Smooth muscle cell (in vitro differentiated cells): ENCODE measurements at regions not wholly inside any gene's neighbourhood (a gene's known extent, or its start where the extent isn't known, plus 50 kb on each side); places are given as distances from the start of the nearest gene placed in this dataset.

Experiments used
- DNase-seq: peaks from one replicate; lab custom pipeline; 2025; ENCODE audit not compliant: unreplicated experiment; lab: John Stamatoyannopoulos, UW
- H2AFZ ChIP-seq: fragments of 200-600 bp; sonication (generic); 2 replicates; pipeline ENCODE4 v1.6.0; 2016; ENCODE audit warnings: antibody characterized with exemption, low read depth, mild to moderate bottlenecking
- H3F3A ChIP-seq: fragments of 200-600 bp; sonication (generic); 2 replicates; pipeline ENCODE4 v1.6.0; 2017; ENCODE audit warnings: antibody characterized with exemption, low read depth
- H3K27ac ChIP-seq: fragments of 200-600 bp; sonication (generic); 2 replicates; pipeline ENCODE4 v1.5.1; 2016; ENCODE audit warnings: low read depth, mild to moderate bottlenecking
- H3K27me3 ChIP-seq: fragments of 200-600 bp; sonication (generic); 2 replicates; pipeline ENCODE4 v1.6.1; 2016; ENCODE audit warnings: low read depth, mild to moderate bottlenecking
- H3K36me3 ChIP-seq: fragments of 200-600 bp; sonication (generic); 2 replicates; pipeline ENCODE4 v1.5.1; 2016; ENCODE audit warnings: low read depth
- H3K4me1 ChIP-seq: fragments of 200-600 bp; sonication (generic); 2 replicates; pipeline ENCODE4 v1.5.1; 2016; ENCODE audit warnings: low read depth
- H3K4me2 ChIP-seq: fragments of 200-600 bp; sonication (generic); 2 replicates; pipeline ENCODE4 v1.6.0; 2016; ENCODE audit warnings: mild to moderate bottlenecking
- H3K4me3 ChIP-seq: fragments of 200-600 bp; sonication (generic); 2 replicates; pipeline ENCODE4 v1.5.1; 2016; ENCODE audit warnings: mild to moderate bottlenecking
- H3K79me2 ChIP-seq: fragments of 200-600 bp; sonication (generic); 2 replicates; pipeline ENCODE4 v1.6.0; 2016; ENCODE audit warnings: low read depth, mild to moderate bottlenecking
- H3K9ac ChIP-seq: fragments of 200-600 bp; sonication (generic); 2 replicates; pipeline ENCODE4 v1.6.0; 2016; ENCODE audit warnings: low read depth
- H3K9me3 ChIP-seq: fragments of 200-600 bp; sonication (generic); replicated peaks from 2 replicates; pipeline ENCODE4 v1.5.1; 2016; ENCODE audit warnings: low read depth
- H4K20me1 ChIP-seq: fragments of 200-600 bp; sonication (generic); 2 replicates; pipeline ENCODE4 v1.6.0; 2016; ENCODE audit warnings: low read depth
- WGBS: methylation state at CpG from one replicate; pipeline ENCODE4 v1.1.7; 2016; ENCODE audit warnings: low lambda C conversion rate; 5-methylcytosine and 5-hydroxymethylcytosine counted together
- TF ChIP-seq, protein P1 (sequence below): fragments of 200-600 bp; sonication (generic); IDR thresholded peaks from 2 replicates; pipeline ENCODE4 v1.5.1; 2017; ENCODE audit warnings: borderline replicate concordance, mild to moderate bottlenecking, antibody characterized with exemption; ENCODE audit not compliant: insufficient read depth, poor library complexity, severe bottlenecking

DNA sequence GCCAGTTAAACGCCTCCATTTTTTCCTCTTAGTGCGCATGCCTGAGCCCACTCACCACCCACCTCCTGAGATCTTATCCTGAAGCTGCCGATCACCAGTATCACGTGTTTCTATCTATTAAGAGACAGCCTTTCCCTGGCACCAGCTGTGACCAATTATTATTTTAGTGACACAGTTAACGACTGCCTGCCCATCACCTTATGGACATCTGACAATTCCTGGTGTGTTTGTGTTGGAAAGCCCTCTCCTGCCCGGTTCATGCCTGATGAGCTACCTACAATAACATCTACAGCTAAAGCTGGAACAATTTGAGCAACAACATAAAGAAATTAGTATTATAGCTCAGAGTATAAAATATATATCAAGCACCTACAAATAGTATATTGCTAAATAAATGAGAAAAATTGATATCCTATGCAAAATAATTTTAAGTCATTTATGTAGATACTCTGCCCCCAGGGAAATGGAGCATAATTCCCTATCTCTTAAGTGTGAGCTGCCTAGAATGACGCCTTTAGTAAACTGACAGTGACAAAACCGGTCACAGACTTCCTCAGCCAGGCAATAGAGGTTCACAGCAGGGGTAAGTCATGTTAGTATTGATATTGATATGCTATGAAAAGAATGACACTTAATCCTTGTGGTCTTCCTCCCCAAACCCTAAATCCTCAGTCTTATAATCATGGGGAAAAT, 862.2 kb downstream of the TRAM1L1 start:
- Histone ChIP-seq H3K4me1 (no peaks in the 10 kb centered on the region), H3K9ac (no peak overlapping the region), H3K36me3 (no peaks in the 10 kb centered on the region), H3K4me3 (no peak overlapping the region), H3F3A (no peaks in the 10 kb centered on the region), H3K79me2 (no peaks in the 10 kb centered on the region), H3K27ac (no peak overlapping the region), H3K4me2 (no peak overlapping the region), H3K27me3 (no peaks in the 10 kb centered on the region), H4K20me1 (no peaks in the 10 kb centered on the region), H3K9me3 (no peaks in the 10 kb centered on the region), H2AFZ (no peak overlapping the region)
- DNase-seq: no peak
- WGBS: 79% methylated on average over 8 of the region's 8 CpGs
- TF ChIP-seq, protein P1, sequence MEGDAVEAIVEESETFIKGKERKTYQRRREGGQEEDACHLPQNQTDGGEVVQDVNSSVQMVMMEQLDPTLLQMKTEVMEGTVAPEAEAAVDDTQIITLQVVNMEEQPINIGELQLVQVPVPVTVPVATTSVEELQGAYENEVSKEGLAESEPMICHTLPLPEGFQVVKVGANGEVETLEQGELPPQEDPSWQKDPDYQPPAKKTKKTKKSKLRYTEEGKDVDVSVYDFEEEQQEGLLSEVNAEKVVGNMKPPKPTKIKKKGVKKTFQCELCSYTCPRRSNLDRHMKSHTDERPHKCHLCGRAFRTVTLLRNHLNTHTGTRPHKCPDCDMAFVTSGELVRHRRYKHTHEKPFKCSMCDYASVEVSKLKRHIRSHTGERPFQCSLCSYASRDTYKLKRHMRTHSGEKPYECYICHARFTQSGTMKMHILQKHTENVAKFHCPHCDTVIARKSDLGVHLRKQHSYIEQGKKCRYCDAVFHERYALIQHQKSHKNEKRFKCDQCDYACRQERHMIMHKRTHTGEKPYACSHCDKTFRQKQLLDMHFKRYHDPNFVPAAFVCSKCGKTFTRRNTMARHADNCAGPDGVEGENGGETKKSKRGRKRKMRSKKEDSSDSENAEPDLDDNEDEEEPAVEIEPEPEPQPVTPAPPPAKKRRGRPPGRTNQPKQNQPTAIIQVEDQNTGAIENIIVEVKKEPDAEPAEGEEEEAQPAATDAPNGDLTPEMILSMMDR: no peak

DNA sequence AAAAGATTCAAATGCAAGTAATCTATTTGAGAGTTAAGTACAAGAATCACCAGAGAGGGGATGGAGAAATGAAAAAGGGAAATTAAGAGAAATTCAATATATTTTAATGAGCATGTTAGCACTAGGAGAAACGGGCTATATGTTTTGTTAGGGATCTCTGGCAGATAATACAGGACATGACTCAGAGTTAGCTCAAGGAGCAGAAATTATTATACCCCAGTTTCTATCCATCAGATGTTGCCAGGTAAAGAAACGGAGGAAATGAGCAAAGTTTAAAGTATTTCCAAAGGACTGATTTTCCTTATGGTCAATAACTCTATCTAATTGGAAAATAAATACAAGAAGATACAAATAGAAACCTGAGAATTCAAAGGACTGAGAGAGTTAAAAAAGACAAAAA, 867.6 kb downstream of the TRAM1L1 start:
- TF ChIP-seq, protein P1: no peak
- H4K20me1 ChIP-seq: no peaks in the 10 kb centered on the region
- no peak overlapping the region for H3K9ac ChIP-seq
- H3K36me3 ChIP-seq: no peaks in the 10 kb centered on the region
- H3K4me2 ChIP-seq: no peak overlapping the region
- 66% methylated on average over 2 of the region's 2 CpGs for WGBS
- no peaks in the 10 kb centered on the region for H3K4me1 ChIP-seq
- no peaks in the 10 kb centered on the region for H3K79me2 ChIP-seq
- H3F3A ChIP-seq: no peaks in the 10 kb centered on the region
- H3K9me3 ChIP-seq: no peaks in the 10 kb centered on the region
- no peak overlapping the region for H2AFZ ChIP-seq
- no peak for DNase-seq
- no peak overlapping the region for H3K4me3 ChIP-seq
- H3K27me3 ChIP-seq: no peaks in the 10 kb centered on the region
- H3K27ac ChIP-seq: no peak overlapping the region

DNA sequence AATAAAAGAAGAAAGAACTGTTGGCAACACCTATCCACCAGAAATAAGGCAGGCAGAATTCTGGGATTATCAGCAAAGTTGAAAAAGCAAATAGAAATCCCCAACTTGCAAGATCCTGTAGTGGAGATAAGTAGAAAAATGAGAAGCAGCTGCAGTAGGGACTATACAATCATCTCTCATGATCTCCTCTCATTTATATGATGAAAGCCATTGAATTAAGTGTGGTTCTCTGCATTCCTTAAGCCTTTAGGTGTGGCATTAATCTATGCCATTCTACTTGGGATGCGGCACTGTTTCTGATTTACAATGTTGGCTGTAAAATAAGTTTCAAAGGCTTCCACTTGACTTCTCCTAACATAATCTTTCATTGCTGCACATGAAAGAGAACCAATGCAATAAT, 869.8 kb downstream of the TRAM1L1 start:
- Histone ChIP-seq H3K9ac (no peak overlapping the region), H3K4me1 (no peaks in the 10 kb centered on the region), H3K4me2 (no peak overlapping the region), H3F3A (no peaks in the 10 kb centered on the region), H4K20me1 (no peaks in the 10 kb centered on the region), H2AFZ (no peak overlapping the region), H3K27ac (no peak overlapping the region), H3K9me3 (no peaks in the 10 kb centered on the region), H3K79me2 (no peaks in the 10 kb centered on the region), H3K4me3 (no peak overlapping the region), H3K27me3 (no peaks in the 10 kb centered on the region), H3K36me3 (no peaks in the 10 kb centered on the region)
- no peak for DNase-seq
- TF ChIP-seq, protein P1: no peak
- WGBS: 96% methylated on average over 1 of the region's 1 CpG

DNA sequence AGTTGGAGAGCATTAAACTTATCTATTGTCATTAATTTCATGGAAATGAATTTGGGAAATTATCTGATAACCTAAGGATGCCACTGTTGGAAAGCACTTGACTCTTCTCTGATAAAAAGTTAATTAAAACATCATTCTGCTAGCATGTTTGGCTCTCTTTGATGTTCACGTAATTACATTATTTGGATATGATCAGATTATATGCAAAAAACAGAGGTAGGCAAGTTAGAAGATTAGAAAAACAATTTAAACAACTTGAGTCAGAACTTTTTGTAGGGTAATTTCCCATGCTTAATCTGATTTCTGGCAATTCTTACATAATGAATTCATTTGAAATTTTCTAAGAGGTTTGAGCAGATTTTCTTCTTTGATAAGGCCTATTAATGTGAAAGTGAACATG, 882.9 kb downstream of the TRAM1L1 start:
- Histone ChIP-seq H3K27me3 (no peaks in the 10 kb centered on the region), H3K27ac (no peak overlapping the region), H4K20me1 (no peaks in the 10 kb centered on the region), H3K4me1 (no peaks in the 10 kb centered on the region), H3K9me3 (no peaks in the 10 kb centered on the region), H3K4me3 (no peak overlapping the region), H3K4me2 (no peak overlapping the region), H3K9ac (no peak overlapping the region), H3K79me2 (no peaks in the 10 kb centered on the region), H2AFZ (no peak overlapping the region), H3F3A (no peaks in the 10 kb centered on the region), H3K36me3 (no peaks in the 10 kb centered on the region)
- WGBS: 95% methylated on average over 1 of the region's 1 CpG
- DNase-seq: no peak
- TF ChIP-seq, protein P1: no peak
